ENCODE measurements at regions not wholly inside any gene's neighbourhood (a gene's known extent, or its start where the extent isn't known, plus 50 kb on each side); places are given as distances from the start of the nearest gene placed in this dataset.

GRCh38 chr1:69271587-69272125, 296.1 kb upstream of the LRRC7 start:
- ChIA-PET CTCF (no interaction called here), POLR2A (no interaction called here)
- Histone ChIP-seq H3K4me3 (ENCODE audit: low read depth, low read length) (no peak overlapping the region), H3K9me3 (ENCODE audit: control insufficient read depth, insufficient read depth, low read length) (no peaks in the 10 kb centered on the region), H3K27ac (ENCODE audit: low read depth, low read length) (no peak overlapping the region), H3K27me3 (ENCODE audit: control insufficient read depth, insufficient read depth, low read length) (no peaks in the 10 kb centered on the region)
- no peak for TF ChIP-seq CTCF (IDR thresholded peaks at IDR 0.05; ENCODE audit: low read depth, low read length)
- DNase-seq (ENCODE audit: low read depth, low spot score), result no peak

- DNase-seq (ENCODE audit: low read depth, low spot score), result no peak
- CTCF ChIA-PET, result no interaction called here
These were observed 295.0 kb upstream of the LRRC7 start for GRCh38 chr1:69272684-69273083.

GRCh38 chr1:69278923-69279322, 288.8 kb upstream of the LRRC7 start:
- Histone ChIP-seq H3K27me3 (ENCODE audit: control insufficient read depth, insufficient read depth, low read length) (no peaks in the 10 kb centered on the region), H3K27ac (ENCODE audit: low read depth, low read length) (no peak overlapping the region), H3K9me3 (ENCODE audit: control insufficient read depth, insufficient read depth, low read length) (no peaks in the 10 kb centered on the region), H3K4me3 (ENCODE audit: low read depth, low read length) (no peak overlapping the region)
- no peak for DNase-seq (ENCODE audit: low read depth, low spot score)
- no peak for TF ChIP-seq CTCF (IDR thresholded peaks at IDR 0.05; ENCODE audit: low read depth, low read length)
- CTCF ChIA-PET, result no interaction called here
- POLR2A ChIA-PET, result no interaction called here

More at GRCh38 chr1:69272684-69273083, 295.0 kb upstream of the LRRC7 start:
- POLR2A ChIA-PET, result no interaction called here
- Histone ChIP-seq H3K27ac (ENCODE audit: low read depth, low read length) (no peak overlapping the region), H3K27me3 (ENCODE audit: control insufficient read depth, insufficient read depth, low read length) (no peaks in the 10 kb centered on the region), H3K4me3 (ENCODE audit: low read depth, low read length) (no peak overlapping the region), H3K9me3 (ENCODE audit: control insufficient read depth, insufficient read depth, low read length) (no peaks in the 10 kb centered on the region)
- no peak for TF ChIP-seq CTCF (IDR thresholded peaks at IDR 0.05; ENCODE audit: low read depth, low read length)

GRCh38 chr1:69283516-69283915, 284.2 kb upstream of the LRRC7 start:
- H3K4me3 ChIP-seq (ENCODE audit: low read depth, low read length), result no peak overlapping the region
- H3K27ac ChIP-seq (ENCODE audit: low read depth, low read length), result no peak overlapping the region
- TF ChIP-seq CTCF (IDR thresholded peaks at IDR 0.05; ENCODE audit: low read depth, low read length), result no peak
- no peaks in the 10 kb centered on the region for H3K27me3 ChIP-seq (ENCODE audit: control insufficient read depth, insufficient read depth, low read length)
- H3K9me3 ChIP-seq (ENCODE audit: control insufficient read depth, insufficient read depth, low read length), result no peaks in the 10 kb centered on the region
- ChIA-PET POLR2A (no interaction called here), CTCF (no interaction called here)
- DNase-seq (ENCODE audit: low read depth, low spot score), result no peak

- Histone ChIP-seq H3K4me3 (ENCODE audit: low read depth, low read length) (no peak overlapping the region), H3K27ac (ENCODE audit: low read depth, low read length) (no peak overlapping the region), H3K9me3 (ENCODE audit: control insufficient read depth, insufficient read depth, low read length) (no peaks in the 10 kb centered on the region), H3K27me3 (ENCODE audit: control insufficient read depth, insufficient read depth, low read length) (no peaks in the 10 kb centered on the region)
- no peak for TF ChIP-seq CTCF (IDR thresholded peaks at IDR 0.05; ENCODE audit: low read depth, low read length)
- no peak for DNase-seq (ENCODE audit: low read depth, low spot score)
- ChIA-PET POLR2A (no interaction called here), CTCF (no interaction called here)
These were observed 283.2 kb upstream of the LRRC7 start for GRCh38 chr1:69284508-69284907.
